Activated naive CD4-positive, alpha-beta T cell treated with anti-CD3 and anti-CD28 coated beads, Interleukin-2, amount 50 U/mL, for 16 hours (primary cell): ENCODE measurements at regions not wholly inside any gene's neighbourhood (a gene's known extent, or its start where the extent isn't known, plus 50 kb on each side); places are given as distances from the start of the nearest gene placed in this dataset.

ENCODE experiments used
- DNase-seq: peaks from one replicate; pipeline ENCODE4 v3.0.0-alpha.2; 2020

DNA sequence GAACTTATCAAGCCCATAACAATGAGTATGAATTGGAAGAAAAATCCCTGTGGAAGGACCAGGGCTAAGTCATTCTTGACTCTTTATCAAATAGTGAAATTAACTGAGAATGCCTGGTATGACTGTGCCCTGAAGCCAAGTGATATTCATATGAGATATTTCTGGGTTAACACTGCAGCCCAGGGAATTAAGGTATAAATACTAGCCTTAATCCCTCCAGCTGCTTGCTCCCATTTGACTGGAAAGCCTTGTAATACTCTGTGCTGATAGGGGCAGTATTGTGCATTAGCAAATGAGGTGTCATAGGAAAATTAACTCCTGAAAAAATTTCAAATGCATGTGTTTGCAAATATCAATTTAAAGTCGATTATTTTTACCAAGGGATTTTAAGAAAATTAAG, 568.8 kb downstream of the LMO4 start:
- DNase-seq: no peak

DNA sequence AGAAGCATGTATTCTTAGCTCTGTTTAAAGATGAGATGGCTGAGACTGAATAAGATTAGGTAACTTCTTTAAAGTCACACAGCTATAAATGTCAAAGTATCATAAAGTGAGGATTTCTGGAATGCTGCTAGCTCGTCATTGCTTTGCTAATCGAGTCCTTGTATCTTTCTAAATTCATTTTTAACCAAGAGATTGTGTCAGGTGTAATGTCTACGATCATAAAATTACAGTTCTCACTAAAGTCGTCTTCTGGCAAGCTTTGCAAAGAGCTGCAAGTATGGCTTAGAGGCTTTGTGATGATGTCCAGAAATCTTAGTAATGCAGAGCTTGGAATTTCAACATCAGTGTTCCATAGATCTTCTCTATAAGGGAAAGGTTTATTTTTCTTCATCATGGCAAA, 569.8 kb downstream of the LMO4 start:
- no peak for DNase-seq

DNA sequence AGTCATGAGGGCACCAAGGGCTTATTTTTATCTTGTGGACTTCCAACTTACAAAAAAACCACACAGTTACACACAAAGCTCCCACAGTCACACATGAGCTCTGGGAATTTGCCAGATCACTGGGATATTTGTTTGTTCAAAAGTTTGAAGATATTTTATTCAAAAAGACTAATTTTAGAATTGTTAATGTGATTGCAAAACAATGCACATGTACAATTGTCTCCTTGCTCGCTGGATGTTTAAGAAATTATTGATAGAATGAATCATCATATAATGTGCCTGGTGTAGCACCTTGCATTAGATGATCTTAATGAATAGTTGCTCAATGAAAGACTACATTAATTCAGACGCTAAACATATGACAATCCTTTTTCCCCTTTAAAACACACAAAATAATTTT, 570.3 kb downstream of the LMO4 start:
- no peak for DNase-seq

DNA sequence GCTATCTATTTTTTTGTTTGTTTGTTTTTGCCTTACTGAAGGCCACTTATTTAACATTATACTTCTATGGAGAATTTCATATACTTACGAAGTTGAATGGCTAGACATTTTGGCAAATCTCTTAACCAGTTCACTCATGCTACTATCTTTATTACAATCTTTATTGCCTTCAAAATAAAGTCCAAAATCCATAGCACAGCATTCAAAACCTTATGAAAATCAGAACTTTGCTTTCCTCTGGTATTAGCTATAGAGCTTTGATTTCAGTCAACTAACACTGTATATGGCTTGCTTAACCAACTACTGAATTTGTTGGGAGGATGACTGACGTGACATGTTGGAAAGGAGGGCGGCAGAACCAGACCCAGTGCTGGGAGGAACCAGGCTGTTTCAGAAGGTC, 571.1 kb downstream of the LMO4 start:
- DNase-seq: no peak

DNA sequence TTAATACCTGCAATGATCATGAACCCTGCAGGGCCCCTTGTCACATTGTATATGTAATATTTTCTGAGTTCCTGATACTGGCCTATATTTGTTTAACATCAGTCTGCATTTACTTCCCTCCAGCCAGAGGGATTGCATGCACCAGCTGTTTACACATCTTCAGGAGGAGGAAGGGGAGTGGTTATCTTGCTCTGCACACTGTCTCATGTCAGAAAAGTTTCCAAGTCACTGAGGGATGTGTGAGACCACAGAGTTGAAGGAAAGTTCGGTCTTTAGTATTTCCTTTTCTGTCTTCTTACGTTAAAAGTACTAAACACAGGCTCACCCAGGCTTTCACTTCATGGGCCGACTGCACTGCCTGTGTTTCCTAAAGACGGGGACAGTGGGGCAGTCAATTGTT, 574.1 kb downstream of the LMO4 start:
- no peak for DNase-seq

DNA sequence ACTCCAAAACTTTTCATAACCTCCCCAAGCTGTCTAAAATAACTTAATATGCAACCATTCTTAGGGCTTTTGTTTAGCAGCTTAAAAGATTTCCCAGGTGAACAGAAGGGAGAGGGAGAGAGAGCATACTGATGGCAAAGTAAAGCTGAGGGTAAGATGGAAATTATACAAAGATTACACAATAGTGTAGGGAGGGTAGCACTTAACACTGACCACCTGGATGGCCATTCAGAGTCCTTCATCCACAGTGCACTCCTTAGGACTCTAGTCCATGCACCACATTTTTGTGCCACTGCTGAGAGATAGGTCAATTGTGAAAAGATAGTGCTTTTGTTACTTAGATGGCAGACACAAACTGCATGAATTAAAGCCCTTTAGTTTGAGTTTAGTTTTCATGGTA, 574.6 kb downstream of the LMO4 start:
- no peak for DNase-seq

DNA sequence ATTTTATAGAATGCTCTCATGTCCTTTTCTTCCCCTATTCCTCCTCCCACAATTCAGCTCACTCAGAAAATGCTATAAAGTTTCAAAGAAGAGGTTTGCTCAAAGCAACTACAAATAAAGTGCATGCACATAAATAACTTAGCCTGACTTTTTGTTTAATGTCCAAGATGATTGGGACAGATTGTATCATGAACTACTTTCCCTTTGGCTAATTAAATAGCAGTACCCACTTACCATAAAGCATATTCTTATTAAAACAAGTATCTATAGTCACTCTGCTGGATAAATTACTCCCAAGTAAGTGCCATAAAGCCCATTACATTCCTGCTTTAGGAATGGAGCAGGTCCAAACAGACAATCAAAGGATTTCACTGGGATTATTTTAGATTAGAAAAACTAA, 576.0 kb downstream of the LMO4 start:
- no peak for DNase-seq

DNA sequence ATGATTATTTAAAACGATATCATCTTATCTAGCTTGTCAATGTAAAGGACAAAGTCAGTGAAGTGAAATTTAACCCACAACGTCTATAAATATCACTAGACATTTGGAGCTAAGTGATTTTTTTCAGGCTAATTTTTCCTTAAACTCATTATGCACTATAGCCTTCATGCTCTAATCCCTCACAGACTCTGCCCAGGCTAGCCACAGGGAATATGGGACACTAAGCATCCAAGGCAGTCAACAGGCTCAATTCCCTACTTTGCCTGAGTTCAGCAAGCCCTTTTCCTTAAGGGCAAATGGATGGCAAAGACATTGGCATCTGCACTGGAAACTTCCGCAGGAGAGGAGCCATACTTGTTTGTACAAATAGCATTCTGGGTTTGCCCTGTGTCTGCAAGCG, 577.0 kb downstream of the LMO4 start:
- no peak for DNase-seq

DNA sequence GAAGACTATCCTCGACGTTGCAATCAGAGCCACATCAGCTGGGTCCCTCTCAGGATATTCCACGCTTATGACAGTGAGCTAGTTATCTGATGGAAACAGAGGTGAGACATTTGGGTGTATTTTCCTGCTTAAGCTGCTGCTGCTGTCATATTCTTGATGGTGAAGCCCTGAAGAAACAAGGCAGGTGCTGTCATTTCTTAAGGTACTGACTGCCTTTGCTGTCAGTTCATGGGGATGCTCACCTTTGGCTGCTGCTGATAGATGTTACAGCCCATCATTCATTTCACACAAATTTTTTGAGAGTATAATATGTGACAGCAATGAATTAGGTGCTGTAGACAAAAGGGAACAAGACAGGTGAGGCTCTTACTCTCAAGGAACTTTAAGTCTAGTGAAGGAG, 577.4 kb downstream of the LMO4 start:
- no peak for DNase-seq

DNA sequence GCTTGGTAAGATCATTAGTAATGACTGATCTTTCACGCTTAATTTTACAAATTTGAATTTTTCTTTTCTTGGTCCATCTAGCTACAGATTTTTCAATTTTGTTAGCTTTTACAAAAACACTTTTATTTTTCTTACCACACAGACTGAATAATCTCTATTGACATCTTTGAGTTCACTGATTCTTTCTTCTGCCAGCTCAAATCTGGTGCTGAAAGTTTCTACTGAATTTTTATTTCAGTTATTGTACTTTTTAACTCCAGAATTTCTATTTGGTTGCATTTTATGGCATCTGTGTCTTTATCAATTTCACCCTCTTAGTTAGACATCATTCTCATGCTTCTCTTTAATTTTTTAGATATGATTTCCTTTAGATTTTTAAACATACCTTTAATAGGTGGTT, 584.7 kb downstream of the LMO4 start:
- DNase-seq: no peak

DNA sequence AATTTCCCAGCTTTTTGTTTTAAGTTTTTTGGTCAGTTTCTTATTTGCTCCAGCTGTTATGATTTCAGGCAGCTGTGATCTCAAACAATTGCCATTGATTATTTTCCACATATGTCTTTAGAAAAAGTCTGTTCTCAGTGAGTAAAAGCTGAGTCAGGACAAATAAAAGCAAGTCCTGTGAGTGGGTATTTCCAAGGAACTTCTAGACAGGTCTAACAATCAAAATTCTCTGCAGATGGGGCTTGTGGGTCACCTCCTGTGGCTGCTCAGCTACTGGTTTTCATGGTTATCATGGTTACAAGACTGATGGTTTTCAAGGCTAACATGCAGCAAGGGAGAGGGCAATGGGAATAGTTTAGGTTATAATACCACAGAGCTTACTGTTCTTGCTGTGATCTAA, 585.7 kb downstream of the LMO4 start:
- DNase-seq: no peak

DNA sequence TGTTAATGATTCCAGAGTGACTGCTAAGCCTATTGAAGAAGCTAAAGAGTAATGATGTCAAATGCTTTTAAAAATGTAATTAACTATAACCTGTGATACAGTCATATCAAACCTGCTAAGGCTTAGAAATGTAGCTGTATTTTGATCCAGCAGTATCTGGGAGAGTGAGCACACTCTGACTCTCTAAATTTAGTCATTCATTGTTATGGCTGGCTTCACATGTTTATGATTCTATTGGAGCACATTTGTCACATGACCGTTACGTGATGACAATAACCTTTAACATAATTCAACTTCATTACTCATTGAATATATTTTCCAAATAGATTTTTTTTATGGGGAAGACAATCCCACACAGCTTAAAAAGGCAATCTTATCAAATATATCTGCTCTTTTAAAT, 587.1 kb downstream of the LMO4 start:
- no peak for DNase-seq

DNA sequence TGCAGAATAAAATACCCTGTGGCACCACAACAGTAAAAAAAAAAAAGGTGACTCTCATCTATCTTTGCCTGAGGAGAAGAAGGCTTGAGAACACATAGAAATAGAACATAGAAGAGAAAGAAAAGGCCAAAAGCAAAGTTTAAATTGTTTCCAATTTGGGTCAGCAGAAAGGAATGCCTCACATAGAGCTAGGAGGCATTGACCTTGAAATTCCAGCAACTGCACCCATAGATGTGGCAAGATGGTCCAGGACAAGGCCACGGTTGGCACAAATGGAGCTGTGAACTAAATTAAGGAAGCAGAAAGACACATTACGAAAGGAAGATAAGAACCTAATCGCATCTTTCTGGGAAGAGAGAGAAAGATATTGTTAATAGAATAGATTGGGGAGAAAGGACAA, 588.3 kb downstream of the LMO4 start:
- DNase-seq: no peak

DNA sequence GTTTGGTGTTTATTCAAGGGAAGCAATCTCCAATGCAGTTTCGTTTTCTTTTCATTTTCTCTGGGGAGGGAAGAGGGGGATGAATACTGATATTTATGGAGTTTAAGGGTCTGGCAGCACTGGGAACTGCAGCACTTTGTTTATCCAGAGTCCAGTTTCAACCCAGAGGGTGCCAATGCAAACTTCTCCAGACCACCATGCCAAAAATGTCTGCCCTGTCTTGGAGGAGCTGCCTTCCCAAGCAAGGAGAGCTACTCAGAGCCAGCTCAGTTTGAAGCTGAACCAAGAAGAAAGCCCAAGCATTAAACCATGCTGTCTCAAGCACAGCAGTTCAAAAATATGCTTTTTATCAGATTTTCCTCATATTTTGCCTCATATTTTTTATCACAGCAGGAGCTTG, 589.7 kb downstream of the LMO4 start:
- no peak for DNase-seq

DNA sequence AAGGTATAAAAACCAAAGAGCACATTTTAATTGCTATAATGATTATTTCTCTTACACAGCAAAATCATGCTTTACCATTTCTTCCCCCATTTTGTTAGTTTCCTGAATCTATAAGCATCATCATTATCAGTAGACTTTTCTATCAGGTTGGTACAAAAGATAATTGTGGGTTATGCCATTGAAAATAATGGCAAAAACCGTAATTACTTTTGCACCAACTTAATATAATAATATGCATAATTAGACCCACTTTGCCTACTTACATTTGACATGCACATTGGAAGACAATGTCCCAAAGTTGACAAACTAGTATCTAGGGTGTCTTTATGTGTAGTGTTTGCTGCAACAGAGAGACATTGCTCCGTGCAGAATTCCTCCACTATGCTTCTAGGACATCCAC, 594.2 kb downstream of the LMO4 start:
- no peak for DNase-seq

DNA sequence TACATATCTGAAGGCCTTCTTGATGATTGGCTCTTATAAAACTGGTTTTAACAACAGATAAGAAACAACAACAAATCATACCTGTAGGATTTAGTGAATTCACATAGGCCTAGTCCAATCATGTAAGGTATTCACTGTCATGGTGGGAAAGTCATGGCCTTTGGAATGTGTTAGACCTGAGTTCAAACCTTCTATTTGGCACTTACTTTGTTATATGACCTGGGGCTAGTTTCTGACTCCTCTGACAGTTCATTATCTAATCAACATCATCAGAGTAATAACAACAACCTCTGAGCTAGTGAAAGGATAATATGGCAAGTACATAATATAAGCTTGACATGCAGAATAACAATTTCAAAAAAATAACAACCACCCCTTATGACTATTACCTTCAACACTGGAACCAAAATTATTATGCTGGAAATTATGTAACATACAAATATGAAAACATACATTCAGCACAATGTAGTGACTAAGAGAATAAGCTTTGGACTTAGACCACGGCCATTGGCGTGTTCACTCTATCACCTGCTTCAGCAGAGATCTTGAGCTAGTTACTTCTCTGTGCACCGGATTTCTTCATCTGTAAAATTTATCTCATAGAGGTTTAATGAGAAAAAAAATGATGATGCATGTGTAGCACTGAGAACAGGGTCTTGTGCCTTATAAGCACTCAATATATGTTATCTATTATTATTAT, 597.6 kb downstream of the LMO4 start:
- DNase-seq: no peak

DNA sequence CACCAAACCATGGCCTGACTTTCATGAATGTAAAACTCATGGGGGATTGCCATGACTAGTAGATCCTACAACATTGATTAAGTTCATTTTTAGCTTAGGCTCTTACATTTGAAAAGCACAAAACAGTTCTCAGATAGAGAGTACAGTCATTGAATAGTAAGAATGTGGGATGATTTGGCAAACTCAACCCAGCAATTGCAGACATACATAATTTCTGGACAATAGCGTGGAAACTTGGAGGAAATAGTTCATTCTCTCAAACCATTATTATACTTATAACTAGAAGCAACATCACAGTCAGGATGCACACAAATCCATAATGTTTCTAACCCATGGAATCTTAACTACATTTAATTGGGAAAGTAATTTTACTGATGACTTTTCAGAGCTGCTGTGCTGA, 598.2 kb downstream of the LMO4 start:
- DNase-seq: no peak

DNA sequence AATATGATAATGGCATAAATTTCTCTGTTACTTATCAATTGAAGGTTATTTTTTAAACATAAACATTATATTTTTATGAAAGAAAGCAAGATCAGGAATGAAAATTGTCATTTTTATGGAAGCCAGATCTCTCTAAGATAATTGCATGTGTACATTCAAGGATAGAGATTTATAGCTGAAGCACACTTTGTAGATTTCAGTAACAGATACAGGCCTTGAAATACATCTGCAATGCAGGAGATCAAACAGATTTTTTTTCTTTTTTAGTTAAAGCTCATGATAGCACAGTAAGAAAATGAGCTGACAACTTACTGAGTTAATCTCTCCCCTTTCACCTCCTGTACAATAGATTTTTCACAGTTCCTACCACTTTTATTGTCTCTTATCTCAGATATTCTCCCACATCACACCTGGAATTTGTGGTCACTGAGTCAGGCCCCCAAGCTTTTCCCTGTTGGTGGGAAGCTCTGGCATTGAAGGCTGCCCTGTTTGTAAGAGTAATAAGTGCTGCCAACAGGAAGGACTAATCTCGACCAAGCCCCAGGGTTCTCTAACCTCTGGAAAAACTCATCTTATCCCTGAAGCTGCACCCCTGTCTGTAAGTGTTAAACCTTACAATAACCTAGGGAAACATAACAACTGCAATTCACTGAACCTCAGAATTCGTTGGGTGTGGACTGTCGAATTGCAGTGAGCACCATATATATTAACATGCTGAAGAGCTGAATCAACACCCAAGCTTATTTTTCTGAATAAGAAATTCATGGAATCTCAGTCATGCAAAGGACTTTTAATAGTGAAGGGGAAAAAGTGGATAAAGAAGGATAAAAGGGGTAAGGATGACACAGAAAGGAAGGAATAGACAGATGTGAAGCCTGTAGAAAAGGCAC, 599.0 kb downstream of the LMO4 start:
- DNase-seq: no peak

DNA sequence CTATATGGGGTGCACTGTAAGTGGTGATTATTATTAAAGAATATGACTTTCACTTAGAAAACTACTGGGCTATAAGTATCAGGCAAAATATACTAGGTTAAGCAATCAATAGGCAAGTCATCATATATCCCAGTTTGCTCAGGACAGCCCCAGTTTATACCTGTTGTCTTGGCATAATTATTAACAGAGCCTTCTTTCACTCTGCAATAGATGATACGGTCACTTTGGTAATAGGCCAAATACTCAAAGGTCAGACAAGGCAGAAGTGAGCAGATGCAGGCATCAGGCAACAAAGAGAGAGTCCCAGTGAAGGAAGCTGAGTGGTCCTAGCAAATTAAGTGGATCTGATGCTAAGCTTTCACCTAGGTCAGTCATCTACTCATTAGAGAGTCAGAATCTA, 599.9 kb downstream of the LMO4 start:
- DNase-seq: no peak

DNA sequence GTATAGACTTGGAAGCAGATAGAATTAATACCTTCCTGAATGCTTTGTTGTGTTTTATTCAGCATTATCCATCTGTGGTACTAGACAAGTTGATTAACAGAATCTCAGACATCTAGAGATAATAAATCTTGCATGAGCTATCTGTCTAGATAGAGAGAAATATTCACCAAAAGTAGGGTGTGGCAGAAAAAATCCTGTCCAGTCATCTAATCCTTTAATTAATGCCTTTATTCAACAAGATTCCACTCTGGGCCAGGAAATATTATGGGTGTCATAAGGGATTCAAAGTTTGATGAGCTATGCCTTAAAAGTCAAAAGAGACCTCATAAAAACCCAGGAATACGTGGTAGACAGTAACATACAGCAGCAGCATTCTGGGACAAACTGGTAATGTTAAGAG, 601.2 kb downstream of the LMO4 start:
- DNase-seq: no peak

DNA sequence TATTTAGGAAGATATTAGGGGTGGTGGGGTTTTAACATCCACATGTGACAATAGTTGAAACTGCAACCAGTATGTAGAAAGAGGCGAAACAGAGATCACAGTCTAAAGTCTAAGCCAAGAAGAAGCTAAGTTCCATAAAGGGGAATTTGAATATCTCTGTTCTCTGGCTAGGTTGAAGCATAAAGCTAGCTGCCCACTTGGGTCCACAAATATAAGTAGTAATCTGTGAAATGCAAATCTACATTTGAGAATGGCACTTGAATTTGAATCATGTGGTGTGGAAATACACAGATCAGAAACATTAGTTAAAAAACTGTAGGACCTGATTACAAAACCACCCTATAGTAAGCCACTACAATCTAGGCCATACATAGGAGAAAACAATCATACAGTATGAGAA, 602.1 kb downstream of the LMO4 start:
- DNase-seq: no peak

DNA sequence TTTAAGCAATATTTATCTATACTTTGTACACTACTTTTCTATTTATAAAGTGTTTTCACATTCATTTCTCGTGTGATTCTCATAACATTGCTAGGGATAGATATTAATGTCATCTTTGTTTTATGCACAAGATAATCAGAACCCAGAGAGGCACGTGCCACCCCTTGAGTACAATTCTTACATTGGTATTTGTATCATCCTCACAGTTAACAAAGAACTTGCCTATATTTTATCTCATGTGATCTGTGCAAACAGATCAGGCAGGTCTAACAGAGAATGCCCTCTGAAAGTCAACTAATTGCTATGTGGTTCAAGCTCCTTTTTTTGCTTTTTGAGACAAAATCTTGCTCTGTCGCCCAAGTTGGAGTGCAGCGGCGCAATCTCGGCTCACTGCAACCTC, 604.5 kb downstream of the LMO4 start:
- no peak for DNase-seq

DNA sequence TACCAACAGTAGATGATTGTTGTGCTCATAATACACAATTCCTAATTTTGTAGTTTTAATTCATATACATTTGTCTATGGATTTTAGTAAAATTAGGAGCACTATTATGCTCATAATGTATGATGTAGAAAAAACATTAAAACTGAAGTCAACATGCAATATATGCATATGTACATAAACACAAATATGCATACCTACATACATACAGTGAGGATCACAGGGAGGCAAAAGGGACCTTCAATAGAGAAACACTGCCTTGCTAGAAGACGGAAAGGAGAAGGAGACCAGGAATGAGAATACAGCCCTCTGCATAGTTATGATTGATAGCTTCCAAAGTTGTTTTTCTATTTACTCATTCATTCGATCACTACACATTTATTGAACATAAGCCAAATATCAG, 606.5 kb downstream of the LMO4 start:
- DNase-seq: no peak

DNA sequence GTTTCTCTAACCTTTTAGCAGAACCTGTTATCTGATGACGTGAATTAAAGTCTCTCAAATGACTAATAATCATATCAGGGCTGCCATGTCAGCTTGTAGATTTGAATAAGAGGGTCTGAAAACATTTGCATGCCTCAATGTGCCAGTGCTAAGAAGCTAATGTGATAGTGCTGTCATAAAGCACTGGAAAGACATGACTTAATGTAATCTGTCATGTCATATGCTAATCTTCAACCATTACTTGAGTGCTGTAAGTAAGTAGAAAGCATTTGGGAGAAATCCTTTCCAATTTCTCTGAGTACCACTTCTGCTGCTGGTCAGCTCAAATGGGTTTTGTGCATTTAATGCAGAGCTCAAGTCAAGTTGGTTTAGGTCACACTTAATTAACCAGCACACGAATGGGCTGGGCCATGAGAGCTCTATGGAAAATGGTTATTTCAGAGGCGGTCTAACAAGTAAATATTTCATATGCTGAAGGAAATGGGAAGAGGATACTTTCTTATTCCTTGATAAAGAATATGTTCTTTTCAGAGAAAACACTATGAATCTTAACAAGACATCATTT, 609.2 kb downstream of the LMO4 start:
- no peak for DNase-seq
